DMS114 treated with DMSO at 0.1 percent for 48 hours (cell line): ENCODE measurements at regions not wholly inside any gene's neighbourhood (a gene's known extent, or its start where the extent isn't known, plus 50 kb on each side); places are given as distances from the start of the nearest gene placed in this dataset.

Experiments
- DNase-seq: peaks from one replicate; lab custom pipeline; 2025; ENCODE audit not compliant: unreplicated experiment; lab: John Stamatoyannopoulos, UW

DNA sequence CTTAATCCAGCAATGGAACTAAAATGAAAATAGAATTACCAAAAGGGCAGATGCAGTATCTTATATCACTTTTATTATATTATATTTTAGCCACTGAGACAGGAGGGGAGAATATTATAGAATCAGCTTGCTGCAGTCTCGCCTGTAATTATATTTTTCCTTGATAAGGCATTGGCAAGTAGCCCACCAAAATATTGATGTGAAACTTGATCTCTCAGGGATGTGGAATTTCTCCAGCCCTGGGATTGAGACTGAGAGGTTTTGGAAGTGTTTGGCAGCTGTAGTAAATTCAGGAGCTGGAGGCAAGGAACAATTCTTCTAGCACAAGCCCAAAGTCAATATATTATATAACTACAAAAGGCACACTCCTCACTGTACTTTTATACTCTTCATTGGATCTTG lies 142.1 kb upstream of the ADAMTSL1 start:
- no peak for DNase-seq

DNA sequence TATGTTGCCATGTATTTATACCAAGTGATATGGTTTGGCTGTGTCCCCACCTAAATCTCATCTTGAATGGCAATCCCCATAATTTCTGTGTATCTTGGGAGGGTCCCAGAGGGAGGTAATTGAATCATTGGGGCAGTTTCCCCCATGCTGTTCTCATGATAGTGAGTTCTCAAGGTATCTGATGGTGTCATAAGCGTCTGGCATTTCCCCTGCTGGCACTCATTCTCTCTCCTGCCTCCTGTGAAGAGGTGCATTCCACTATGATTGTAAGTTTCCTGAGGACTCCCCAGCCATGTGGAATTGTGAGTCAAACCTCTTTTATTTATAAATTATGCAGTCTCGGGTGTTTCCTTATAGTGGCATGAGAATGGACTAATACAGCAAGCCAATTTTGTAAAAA lies 140.8 kb upstream of the ADAMTSL1 start:
- no peak for DNase-seq

DNA sequence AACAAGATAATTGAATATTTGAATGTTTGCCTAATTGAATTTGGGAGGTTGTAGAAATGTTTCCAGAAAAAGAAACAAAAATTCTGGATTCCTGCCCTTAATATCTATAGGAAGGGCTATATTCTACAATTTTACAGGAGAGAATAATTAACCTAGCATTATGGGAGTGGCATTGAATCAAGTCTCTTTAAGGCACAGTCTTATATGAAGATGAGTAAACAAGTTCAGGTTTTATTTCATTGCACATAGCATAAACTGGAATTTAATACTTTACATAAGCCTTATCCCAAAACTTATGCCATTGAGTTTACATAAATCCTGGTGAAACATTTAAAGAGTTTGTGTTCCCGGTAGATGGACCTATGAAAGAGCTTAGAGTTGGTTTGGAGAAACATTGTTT lies 138.1 kb upstream of the ADAMTSL1 start:
- no peak for DNase-seq

DNA sequence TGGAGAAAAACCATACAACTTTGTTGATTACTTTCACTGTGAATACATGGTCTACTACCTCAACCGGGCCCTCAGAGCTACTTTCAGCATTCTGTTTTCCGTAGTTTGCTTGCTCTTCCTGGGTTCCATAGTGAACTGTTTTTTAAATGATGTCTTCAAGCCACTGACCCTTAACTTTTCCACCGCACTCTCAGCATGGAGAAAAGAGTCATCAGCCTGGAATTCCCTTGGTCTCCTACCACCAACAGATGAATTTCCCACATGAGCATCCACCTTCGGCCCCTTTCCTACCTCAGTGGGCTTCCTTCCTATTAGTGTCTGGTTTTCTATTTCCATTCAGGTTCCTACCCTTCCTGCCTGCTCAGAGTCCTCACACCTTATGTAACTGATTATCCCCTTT lies 135.9 kb upstream of the ADAMTSL1 start:
- DNase-seq: no peak

DNA sequence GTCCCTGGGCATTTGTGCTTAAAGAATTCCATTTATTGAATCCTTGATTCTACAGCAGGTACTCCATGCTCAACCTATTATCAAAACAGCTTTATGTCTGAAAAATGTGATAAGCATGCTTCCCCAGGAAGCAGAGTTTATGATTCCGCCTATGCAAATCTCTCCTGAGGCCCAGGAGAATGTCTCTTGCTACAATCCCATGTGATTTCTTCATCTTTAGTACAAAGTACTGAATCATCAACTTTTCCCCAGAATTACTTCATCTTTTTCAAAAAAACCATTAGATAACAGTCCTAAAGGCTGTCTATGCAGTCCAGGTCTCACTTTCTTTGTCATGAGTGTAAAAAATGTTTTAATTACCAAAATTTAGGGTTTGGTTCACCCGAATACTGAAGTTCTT lies 130.2 kb upstream of the ADAMTSL1 start:
- no peak for DNase-seq

DNA sequence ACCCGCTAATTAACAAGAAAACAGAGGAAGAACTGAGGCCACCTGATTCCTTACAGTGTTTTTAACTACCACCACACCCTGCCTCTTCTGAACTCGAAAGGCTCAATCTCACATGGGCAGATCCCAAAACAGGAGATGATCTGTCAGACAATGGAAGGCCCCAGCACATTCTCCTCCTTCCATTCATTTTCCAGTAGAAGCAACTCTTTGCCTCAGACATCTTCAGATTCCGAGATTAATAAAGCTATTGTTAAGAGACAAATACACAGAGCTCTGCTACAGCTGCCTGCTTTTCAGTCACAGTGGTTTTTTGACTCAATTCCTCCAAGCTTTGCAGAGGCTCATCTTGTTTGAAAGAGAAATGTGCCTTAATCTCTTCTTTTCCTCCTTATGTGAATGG lies 127.2 kb upstream of the ADAMTSL1 start:
- DNase-seq: no peak

DNA sequence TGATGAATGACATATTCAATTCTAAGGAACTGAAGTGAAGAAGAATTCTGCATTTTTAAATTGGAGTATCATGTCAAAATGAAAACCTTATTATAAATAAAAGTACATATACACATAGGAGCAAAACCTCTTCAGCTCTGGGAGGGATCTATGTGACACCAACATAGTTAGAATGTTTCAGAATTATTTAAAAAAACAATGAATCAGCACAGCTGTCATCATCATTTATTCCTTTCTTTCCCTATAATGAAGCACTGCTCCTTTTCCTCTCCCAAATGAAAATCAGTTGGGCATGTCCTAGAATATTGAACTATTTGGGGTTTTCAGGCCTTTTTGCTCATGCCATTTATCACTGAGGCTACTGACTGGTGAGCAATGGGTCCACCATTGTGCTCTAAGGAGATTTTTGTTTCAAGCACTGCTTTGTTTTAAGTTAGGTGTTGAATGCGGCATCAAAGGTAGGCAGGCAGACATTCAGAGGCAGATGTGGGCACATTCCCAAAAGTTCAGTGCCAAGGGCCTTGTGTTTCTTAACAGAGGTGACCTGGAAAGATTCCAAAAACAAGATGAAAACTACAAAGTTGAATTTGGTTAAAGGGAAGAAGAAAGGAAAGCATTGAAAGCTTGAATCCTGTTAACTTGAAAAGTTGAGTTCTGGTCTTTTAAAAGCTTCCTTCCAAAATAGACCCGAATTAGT lies 126.4 kb upstream of the ADAMTSL1 start:
- no peak for DNase-seq

DNA sequence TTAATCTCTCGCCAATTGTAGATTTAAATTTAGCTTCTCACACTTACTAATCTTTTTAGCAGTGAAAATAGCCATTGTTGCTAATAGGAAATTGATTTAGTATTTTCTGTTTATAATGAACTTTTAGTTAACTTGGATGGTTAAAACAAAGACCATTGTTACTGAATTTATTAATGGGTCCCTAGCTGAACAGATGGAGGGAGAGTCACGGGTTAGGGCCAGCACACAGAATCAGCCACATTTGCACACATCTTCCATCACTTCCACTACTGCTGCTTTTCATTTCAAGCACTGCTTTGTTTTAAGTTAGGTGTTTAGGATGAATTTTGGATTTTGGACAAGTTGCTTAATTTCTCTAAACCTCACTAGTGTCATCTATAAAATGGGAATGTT lies 125.9 kb upstream of the ADAMTSL1 start:
- DNase-seq: no peak

DNA sequence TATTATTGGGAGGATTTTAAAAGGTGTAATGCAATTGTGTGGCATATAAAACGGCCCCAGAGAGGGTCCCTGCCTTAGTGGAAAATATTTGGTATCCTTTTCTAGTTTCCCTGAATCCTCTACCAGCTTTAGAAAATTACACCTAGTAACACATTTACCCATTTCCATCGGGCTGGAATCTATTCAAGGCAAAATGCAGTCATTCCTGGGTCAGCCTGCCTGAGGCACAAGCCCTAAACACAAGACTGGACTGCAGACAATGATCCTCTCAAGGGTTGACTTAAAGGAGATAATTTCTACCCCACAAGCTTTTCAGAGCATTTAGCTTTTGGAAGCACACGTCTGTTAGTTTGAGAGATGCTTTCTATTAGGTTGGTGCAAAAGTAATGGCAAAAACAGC lies 124.4 kb upstream of the ADAMTSL1 start:
- no peak for DNase-seq

DNA sequence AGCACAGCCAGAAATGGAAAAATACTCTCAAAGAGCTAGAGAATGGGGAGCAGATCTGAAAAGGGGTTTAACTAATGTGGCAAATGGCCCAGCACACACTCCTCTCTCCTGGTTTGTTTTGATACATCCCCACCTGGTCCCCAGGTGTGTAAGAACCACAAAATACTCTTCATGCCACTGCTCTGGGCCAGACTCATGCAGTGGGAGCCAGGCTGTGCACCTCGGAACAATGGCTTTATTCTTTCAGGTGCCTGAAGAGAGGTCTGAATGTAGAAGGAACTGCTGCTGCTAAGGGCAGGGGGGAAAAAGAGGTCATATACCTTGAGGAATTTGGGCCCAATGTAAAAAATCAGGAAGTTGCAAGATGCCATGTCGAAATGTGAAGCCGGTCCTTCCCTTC lies 123.9 kb upstream of the ADAMTSL1 start:
- no peak for DNase-seq

DNA sequence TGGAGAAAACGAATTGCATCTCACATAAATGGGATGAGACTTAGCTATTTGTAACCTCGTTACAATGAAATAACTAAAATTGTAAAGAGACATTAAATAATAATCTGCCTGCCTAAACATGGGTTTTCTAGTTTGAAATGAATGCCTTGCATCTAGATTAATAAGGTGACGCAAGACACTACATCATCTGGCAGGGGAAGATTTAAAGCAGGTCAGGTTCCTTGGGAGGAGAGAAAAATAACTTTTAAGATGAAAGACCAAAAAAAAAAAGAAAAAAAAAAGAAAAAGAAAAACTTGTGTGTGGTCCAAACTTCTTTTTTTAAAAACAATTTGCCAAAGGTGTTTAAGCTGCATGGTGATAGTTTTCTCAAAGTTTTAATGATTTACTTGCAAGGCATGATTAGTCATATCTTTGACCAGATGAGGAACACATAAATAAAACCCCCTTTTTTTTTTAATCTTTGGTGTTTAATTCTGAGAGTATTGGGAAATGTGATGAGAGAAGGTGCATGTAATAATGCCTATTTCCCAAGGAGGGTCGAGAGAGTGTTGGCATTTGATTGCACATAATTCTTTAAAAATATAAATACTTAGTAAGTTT lies 122.9 kb upstream of the ADAMTSL1 start:
- no peak for DNase-seq

DNA sequence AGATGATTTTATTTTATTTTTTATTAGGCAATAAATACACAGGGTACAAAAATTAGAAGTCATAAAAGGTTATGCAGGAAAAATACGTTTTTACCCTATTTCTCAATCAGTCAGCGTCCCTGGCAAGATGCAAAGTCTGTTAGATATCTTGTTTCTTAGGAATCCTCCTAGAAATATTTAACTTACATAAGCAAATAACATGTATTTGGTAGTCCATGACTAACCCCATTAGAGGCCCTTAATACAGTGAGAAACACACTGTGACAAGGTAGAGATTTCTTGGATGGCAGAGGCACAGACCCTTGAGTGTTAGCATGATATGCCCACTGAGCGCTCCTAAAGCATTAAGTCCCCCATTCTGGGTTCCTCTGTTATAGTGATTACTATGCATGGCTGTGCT lies 121.2 kb upstream of the ADAMTSL1 start:
- DNase-seq: no peak

DNA sequence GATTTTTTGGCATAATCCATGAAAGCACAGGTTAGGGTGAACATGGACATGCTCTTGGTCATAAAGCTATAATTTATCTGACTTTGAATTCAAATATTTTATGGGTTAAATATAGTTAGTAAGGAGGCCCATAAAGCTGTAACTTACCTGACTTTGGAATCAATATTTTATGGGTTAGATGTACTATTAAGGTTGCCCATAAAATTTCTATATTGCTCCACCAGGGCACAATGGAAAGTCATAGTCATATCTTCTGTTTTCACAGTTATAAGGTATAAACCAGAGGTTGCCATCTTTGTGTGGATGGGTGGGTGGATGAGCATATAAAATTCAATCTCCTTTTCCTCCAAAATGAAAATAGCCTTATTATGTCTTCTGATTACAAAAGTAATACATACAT lies 120.5 kb upstream of the ADAMTSL1 start:
- no peak for DNase-seq

DNA sequence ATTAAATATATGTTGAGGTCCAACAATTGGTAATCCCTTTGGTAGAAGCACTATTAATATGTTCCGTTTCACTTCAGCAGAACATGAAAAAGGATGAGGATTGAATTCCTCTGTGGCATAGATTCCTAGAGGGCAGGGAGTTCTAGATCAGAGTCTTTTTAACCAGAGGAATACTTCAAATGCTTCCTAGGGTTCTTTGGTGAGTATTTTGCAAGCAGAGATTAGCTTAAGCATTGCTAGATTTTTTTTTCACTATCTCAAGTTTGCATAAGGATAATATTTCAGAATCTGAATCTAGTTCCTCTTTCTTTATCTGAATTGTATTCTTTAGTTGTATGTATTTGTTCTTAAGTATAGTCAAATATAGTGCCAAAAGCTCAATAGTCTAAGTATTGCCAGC lies 116.6 kb upstream of the ADAMTSL1 start:
- DNase-seq: no peak

DNA sequence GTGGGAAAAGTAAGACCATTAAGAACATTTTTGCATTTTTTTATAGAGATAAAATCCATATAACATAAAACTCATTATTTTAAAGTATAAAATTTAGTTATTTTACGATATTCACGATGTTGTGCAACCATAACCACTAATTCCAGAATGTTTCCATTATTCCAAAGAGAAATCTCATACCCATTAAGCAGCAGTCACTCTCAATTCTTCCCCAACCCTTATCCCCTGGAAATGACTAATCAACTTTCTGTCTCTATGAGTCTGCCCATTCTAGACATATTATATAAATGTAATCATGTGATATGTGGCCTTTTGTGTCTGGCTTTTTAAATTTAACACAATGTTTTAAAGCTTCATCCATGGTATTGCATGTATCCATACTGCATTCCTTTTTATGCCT lies 115.6 kb upstream of the ADAMTSL1 start:
- no peak for DNase-seq

DNA sequence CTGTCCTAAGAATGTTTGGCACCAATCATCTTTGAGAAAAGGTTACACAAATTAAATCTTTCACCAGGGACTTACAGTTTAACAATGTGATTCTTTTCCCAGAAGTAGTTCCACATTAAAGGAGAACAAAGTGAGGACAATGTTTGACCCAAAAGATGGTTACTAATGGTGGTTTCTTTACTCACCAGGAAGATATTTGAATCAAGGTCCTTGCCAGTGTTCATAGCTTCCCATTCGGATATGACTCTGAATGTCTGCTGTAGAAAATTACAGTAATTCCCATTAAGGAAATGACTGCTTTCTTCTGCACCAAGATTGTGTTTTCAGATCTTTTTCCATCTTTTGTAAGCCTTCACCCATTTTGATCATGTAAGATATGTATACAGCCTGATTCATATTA lies 114.6 kb upstream of the ADAMTSL1 start:
- DNase-seq: no peak

DNA sequence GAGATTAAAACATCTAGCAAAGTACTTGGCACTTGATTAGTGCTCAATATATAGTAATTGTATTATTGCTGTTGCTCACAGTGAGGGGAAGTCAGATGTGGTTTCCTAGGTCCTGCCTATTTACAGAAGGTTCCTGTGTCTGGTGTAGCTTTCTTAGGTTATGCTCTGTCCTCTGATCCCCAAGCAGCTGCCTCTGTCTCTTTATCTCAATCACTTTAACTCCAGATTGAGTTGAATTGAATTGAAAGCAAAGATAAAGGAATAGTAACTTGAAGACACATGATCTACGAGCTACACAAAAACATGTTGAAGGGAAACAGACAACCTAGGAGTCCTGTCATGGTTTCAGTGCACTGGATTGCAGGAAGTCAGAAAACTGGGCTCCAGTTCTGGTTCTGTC lies 113.9 kb upstream of the ADAMTSL1 start:
- DNase-seq: no peak

DNA sequence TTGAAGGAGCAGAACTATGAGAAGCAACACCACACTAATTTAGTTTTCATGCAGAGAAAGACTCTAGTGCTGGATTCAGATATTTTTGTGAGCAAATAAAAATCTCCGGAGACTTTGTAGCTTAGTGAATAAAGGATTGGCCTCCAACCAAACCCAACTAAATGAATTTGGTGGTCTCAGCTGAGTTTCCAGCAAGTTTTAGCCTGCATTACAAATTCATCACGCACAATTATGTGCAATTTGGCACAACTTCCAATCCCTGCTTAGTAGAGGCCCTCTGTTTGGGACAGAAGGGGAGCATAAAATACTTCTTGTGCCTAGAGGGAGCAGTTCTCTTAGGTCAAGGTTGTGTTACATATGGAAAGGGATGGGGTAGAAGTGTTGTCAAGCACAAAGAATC lies 112.3 kb upstream of the ADAMTSL1 start:
- DNase-seq: no peak

DNA sequence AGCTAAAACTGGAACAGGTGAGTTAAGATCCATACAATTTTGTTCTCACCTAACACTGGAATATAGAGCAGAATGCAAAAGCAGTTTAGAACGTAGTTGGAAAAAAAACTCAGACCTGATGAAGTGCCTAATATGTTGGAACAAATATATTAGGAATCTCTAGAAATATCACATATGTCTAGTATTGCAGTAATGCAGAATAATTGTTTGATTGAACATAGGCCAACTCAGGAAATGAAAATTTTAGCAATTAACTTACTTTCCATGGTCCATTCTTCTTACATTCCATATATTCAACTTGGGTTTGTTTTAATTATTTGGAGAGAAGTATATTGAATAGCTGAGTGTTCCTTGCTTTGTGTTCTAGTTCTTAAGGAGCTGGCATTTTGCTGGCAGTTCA lies 111.8 kb upstream of the ADAMTSL1 start:
- no peak for DNase-seq

DNA sequence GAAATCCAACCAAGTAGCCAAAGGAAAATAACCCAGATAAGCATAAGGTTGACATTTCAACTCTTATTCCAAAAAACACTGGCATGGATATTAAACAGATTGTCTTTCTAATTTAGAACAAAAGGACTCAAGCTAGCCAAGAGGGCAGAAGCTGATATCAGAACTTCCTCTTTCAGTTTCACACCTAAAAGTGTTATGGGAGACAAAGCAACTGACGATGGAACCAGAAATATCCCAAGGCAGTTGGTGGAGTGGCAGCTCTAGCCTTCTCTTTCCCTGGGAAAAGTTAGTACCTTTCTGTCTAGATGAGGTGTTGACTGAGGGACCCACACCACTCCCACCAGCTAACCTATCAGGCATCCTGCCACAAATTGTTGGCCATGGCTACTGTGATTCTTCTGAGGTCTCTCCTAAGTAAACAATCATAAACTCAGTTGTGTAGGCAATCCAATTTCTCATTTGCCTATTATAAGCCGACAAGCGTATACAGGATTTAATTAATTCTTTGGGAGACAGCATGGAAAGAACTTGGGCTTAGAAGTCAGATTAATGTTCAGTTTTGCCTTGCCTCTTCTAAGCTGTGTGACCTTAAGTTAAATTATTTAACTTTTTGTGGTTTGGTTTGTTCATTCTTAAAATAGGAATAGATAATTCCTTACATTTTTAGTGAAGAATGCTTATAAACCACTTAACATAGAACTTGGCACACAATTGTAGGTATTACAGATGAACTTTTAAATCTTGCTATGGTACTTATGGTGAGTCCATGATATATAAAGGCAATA lies 110.9 kb upstream of the ADAMTSL1 start:
- no peak for DNase-seq

DNA sequence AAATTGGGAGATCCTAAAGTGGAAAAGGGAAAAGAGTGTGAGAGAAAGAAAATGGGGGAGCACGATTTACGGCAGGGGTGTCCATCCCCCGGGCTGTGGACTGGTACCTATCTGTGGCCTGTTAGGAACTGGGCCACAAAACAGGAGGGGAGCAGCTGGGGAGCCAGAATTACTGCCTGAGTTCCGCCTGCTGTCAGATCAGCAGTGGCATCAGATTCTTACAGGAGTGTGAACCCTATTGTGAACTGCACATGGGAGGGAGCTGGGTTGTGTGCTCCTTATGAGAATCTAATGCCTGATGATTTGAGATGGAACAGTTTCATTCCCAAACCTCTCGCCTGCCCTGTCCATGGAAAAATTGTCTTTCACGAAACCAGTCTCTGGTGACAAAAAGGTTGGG lies 108.3 kb upstream of the ADAMTSL1 start:
- no peak for DNase-seq

DNA sequence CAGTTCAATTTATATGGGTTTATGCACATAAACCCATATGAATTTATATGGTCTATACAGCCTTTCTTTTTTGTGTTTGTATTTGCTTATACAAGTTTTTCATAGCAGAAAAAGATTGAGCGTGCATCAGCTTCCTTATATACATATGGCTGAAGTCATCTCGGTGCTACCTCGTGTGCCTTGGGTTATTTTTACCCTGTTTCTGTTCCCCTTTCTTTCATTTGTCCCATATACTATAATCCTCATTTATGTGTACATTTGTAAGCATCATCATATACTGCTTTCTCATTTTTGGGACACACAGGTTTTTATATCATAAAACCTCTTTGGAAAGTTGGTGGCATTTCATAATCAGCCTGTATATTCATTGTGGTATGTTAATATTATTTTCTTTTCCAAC lies 107.8 kb upstream of the ADAMTSL1 start:
- no peak for DNase-seq

DNA sequence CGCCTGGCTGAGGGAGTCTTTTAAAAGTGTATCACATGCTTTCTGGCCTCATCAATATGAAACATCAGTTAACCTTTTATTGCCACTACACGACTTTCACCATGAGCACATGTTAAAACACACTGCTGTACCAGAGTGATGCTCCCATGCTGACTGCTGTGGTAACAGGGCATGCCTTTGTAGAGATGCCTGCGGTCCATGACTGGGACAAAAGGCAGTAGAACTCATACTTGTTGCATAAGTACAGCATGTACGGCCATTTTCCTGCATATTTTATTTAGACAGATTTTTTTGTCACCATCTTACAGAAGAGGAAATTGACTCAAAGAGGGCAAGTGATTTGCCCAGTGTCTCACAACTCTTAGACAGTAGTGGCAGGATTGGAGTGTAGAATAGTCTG lies 105.7 kb upstream of the ADAMTSL1 start:
- no peak for DNase-seq
